ENCODE measurements at regions not wholly inside any gene's neighbourhood (a gene's known extent, or its start where the extent isn't known, plus 50 kb on each side); places are given as distances from the start of the nearest gene placed in this dataset.

DNA sequence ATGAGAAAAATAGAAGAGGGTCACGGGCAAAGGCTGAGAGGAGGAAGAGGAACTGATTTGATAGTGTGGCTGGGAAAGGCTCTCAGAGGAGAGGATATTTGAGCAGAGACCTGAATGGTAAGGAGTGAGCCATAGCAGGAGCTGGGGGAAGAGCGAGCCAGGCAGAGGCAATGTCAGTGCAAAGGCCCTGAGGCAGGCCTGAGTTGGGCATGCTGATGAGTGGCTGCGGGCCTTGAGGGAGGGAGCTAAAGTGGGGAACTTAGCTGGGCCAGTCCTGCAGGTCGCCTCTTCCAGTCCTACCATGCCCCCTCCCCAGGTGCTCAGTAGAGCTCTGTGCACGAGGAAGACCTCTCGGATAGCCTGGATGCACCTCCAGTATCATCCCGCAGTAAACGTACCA is 55.4 kb upstream of the FGFR2 start:
- Histone ChIP-seq H3K36me3 (ENCODE audit: insufficient read depth, low read length) (no peaks in the 10 kb centered on the region), H2AFZ (ENCODE audit: low read depth, low read length) (no peak overlapping the region), H4K20me1 (ENCODE audit: insufficient read depth, low read length) (no peaks in the 10 kb centered on the region), H3K9me3 (ENCODE audit: insufficient read depth, low read depth, low read length) (no peaks in the 10 kb centered on the region), H3K4me3 (ENCODE audit: insufficient read depth, low read depth, low read length) (no peak overlapping the region), H3K27me3 (ENCODE audit: insufficient read depth, low read length) (no peaks in the 10 kb centered on the region), H3K4me2 (ENCODE audit: low read length) (no peak overlapping the region), H3K9ac (ENCODE audit: low read length) (no peak overlapping the region), H3K27ac (ENCODE audit: low read depth, low read length) (no peak overlapping the region), H3K79me2 (ENCODE audit: insufficient read depth, low read length) (no peaks in the 10 kb centered on the region), H3K4me1 (ENCODE audit: insufficient read depth, low read length) (no peaks in the 10 kb centered on the region)
- no peak for DNase-seq (ENCODE audit: low read depth)
- Mint-ChIP-seq H3K4me1 (ENCODE audit: low read depth, unreplicated experiment) (no peaks in the 10 kb centered on the region), H3K9me3 (ENCODE audit: unreplicated experiment) (peaks cover 13% of the 10 kb centered on the region), H3K27ac (ENCODE audit: unreplicated experiment) (no peak overlapping the region), H3K4me3 (ENCODE audit: unreplicated experiment) (no peak overlapping the region), H3K36me3 (ENCODE audit: low read depth, unreplicated experiment) (no peaks in the 10 kb centered on the region), H3K27me3 (ENCODE audit: low read depth, unreplicated experiment) (peaks cover 16% of the 10 kb centered on the region)
- FAIRE-seq, result no peak
- TF ChIP-seq, protein P1, sequence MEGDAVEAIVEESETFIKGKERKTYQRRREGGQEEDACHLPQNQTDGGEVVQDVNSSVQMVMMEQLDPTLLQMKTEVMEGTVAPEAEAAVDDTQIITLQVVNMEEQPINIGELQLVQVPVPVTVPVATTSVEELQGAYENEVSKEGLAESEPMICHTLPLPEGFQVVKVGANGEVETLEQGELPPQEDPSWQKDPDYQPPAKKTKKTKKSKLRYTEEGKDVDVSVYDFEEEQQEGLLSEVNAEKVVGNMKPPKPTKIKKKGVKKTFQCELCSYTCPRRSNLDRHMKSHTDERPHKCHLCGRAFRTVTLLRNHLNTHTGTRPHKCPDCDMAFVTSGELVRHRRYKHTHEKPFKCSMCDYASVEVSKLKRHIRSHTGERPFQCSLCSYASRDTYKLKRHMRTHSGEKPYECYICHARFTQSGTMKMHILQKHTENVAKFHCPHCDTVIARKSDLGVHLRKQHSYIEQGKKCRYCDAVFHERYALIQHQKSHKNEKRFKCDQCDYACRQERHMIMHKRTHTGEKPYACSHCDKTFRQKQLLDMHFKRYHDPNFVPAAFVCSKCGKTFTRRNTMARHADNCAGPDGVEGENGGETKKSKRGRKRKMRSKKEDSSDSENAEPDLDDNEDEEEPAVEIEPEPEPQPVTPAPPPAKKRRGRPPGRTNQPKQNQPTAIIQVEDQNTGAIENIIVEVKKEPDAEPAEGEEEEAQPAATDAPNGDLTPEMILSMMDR (IDR thresholded peaks at IDR 0.05; ENCODE audit: insufficient read depth, low read depth, low read length), result no peak
- no peak for TF ChIP-seq EZH2 (IDR thresholded peaks at IDR 0.05; ENCODE audit: insufficient read depth, low read length)

DNA sequence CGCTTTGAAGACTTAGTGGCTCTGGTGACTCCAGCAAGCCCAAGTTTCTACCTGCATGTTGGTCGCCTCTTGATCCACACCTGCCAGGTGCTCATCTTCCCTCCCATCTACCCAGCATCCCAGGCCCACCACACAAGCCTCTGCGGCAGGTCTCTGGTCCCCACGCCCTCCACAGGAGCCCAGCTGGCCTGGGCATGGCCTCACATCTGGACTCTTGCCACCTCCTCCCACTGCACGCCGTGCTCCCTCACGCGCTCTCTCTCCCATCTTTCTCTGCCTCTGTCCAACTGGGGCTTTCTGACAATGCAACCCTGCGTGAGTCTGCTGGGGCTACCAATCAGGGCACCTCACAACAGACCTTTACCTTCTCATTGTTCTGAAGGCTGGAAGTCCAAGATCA is 50.2 kb upstream of the FGFR2 start:
- Histone ChIP-seq H3K4me2 (ENCODE audit: low read length) (no peak overlapping the region), H3K9me3 (ENCODE audit: insufficient read depth, low read depth, low read length) (no peaks in the 10 kb centered on the region), H3K27me3 (ENCODE audit: insufficient read depth, low read length) (no peaks in the 10 kb centered on the region), H3K9ac (ENCODE audit: low read length) (no peak overlapping the region), H2AFZ (ENCODE audit: low read depth, low read length) (no peak overlapping the region), H3K4me3 (ENCODE audit: insufficient read depth, low read depth, low read length) (no peak overlapping the region), H3K27ac (ENCODE audit: low read depth, low read length) (no peak overlapping the region), H4K20me1 (ENCODE audit: insufficient read depth, low read length) (no peaks in the 10 kb centered on the region), H3K79me2 (ENCODE audit: insufficient read depth, low read length) (no peaks in the 10 kb centered on the region), H3K4me1 (ENCODE audit: insufficient read depth, low read length) (no peaks in the 10 kb centered on the region), H3K36me3 (ENCODE audit: insufficient read depth, low read length) (no peaks in the 10 kb centered on the region)
- H3K27me3 Mint-ChIP-seq (ENCODE audit: low read depth, unreplicated experiment), result peaks cover 37% of the 10 kb centered on the region
- no peak overlapping the region for H3K4me3 Mint-ChIP-seq (ENCODE audit: unreplicated experiment)
- no peak for DNase-seq (ENCODE audit: low read depth)
- H3K4me1 Mint-ChIP-seq (ENCODE audit: low read depth, unreplicated experiment), result no peaks in the 10 kb centered on the region
- H3K36me3 Mint-ChIP-seq (ENCODE audit: low read depth, unreplicated experiment), result no peaks in the 10 kb centered on the region
- no peak overlapping the region for H3K27ac Mint-ChIP-seq (ENCODE audit: unreplicated experiment)
- peaks cover 12% of the 10 kb centered on the region for H3K9me3 Mint-ChIP-seq (ENCODE audit: unreplicated experiment)
- no peak for FAIRE-seq
- no peak for TF ChIP-seq EZH2 (IDR thresholded peaks at IDR 0.05; ENCODE audit: insufficient read depth, low read length)
- TF ChIP-seq, protein P1 (IDR thresholded peaks at IDR 0.05; ENCODE audit: insufficient read depth, low read depth, low read length), result no peak

DNA sequence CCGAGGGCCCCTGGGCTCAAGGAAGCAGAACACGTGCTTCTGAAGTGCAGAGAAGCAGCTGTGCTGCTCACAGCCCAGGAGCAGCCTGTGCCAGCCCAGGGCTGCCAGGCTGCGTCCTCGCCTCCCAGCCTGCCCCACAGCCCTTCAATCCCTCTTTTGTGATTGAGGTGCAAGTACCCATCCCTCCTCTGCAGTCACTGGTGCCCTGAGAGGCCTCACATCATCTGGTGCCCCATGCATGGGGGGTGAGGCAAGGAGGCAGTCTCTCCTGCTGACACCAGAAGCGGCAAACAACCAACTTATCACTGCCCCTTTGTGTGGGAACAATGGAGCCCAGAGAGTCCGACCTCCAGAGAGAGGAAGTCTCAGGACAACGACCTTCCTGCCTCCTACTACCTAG is 49.8 kb upstream of the FGFR2 start:
- DNase-seq (ENCODE audit: low read depth), result no peak
- no peaks in the 10 kb centered on the region for H3K36me3 Mint-ChIP-seq (ENCODE audit: low read depth, unreplicated experiment)
- H3K27me3 Mint-ChIP-seq (ENCODE audit: low read depth, unreplicated experiment), result peaks cover 37% of the 10 kb centered on the region
- H3K4me3 ChIP-seq (ENCODE audit: insufficient read depth, low read depth, low read length), result no peak overlapping the region
- TF ChIP-seq, protein P1 (IDR thresholded peaks at IDR 0.05; ENCODE audit: insufficient read depth, low read depth, low read length), result no peak
- TF ChIP-seq EZH2 (IDR thresholded peaks at IDR 0.05; ENCODE audit: insufficient read depth, low read length), result no peak
- H3K9ac ChIP-seq (ENCODE audit: low read length), result no peak overlapping the region
- H3K36me3 ChIP-seq (ENCODE audit: insufficient read depth, low read length), result no peaks in the 10 kb centered on the region
- H3K27ac ChIP-seq (ENCODE audit: low read depth, low read length), result no peak overlapping the region
- H3K4me3 Mint-ChIP-seq (ENCODE audit: unreplicated experiment), result no peak overlapping the region
- no peak overlapping the region for H3K27ac Mint-ChIP-seq (ENCODE audit: unreplicated experiment)
- H3K79me2 ChIP-seq (ENCODE audit: insufficient read depth, low read length), result no peaks in the 10 kb centered on the region
- no peaks in the 10 kb centered on the region for H3K4me1 Mint-ChIP-seq (ENCODE audit: low read depth, unreplicated experiment)
- no peak overlapping the region for H3K4me2 ChIP-seq (ENCODE audit: low read length)
- no peaks in the 10 kb centered on the region for H3K27me3 ChIP-seq (ENCODE audit: insufficient read depth, low read length)
- FAIRE-seq, result no peak
- no peaks in the 10 kb centered on the region for H3K9me3 ChIP-seq (ENCODE audit: insufficient read depth, low read depth, low read length)
- no peaks in the 10 kb centered on the region for H3K4me1 ChIP-seq (ENCODE audit: insufficient read depth, low read length)
- no peak overlapping the region for H2AFZ ChIP-seq (ENCODE audit: low read depth, low read length)
- peaks cover 12% of the 10 kb centered on the region for H3K9me3 Mint-ChIP-seq (ENCODE audit: unreplicated experiment)
- no peaks in the 10 kb centered on the region for H4K20me1 ChIP-seq (ENCODE audit: insufficient read depth, low read length)

Measured in astrocyte (in vitro differentiated cells and primary cell).